ENCODE measurements at regions not wholly inside any gene's neighbourhood (a gene's known extent, or its start where the extent isn't known, plus 50 kb on each side); places are given as distances from the start of the nearest gene placed in this dataset.

GRCh38 chr3:143207338-143207961 lies 87.9 kb downstream of the CHST2 start:
- DNase-seq, result peak in 1 of 2 donors; percentile 12

GRCh38 chr3:143208976-143209714 lies 89.6 kb downstream of the CHST2 start:
- no peak for DNase-seq

- DNase-seq, result no peak
Observed at GRCh38 chr3:143209715-143210059, 90.1 kb downstream of the CHST2 start.

- no peak for DNase-seq
Observed at GRCh38 chr3:143210141-143210540, 90.6 kb downstream of the CHST2 start.

GRCh38 chr3:143215059-143215458 lies 95.5 kb downstream of the CHST2 start:
- DNase-seq, result no peak
